ENCODE measurements at regions not wholly inside any gene's neighbourhood (a gene's known extent, or its start where the extent isn't known, plus 50 kb on each side); places are given as distances from the start of the nearest gene placed in this dataset.

DNA sequence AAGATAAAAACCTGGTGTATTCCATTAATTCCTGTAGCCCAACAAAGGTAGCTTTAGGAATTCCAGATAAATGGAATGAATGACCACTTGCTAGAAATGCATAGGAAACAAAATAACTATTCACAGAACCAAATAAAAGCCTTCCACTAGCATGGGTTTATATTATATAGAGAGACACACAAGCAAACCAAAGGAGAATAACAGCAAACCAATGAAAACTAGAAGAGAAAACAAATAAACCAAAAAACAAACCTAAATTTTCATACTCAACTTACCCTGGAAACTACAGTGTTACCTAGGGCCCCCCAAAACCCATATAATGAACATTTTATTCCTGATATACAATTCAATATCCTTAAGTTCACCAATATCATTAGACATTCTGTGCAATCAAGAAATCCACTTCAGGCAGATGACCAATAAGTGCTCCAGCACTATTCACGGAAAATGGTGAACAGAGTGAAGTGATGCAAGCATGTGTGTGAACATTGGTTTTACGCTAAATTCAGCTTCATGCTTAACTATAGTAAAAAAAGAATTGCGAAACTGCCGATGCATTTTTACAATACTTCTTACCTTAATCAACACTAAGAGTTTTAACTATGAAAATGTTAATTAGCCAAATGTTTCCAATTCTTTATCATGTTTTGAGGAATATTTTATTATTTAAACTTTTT, 1108.4 kb upstream of the TMEM132C start:
- Histone ChIP-seq H3K4me3 (ENCODE audit: extremely low read depth in 1 of 4, insufficient read depth in 2 of 4, low read depth in 3 of 4, low read length in 4 of 4) (no peak overlapping the region), H3K23ac (ENCODE audit: insufficient read length) (no peak overlapping the region), H3K9me3 (ENCODE audit: insufficient read depth in 2 of 2, low read depth in 1 of 2, low read length in 1 of 2) (0 out of 4 replicates have a peak, but pooled peaks cover 0 to 2% of the 10 kb centered on the region in 2 experiments), H3K79me1 (ENCODE audit: low read depth, low read length) (no peaks in the 10 kb centered on the region), H3K14ac (ENCODE audit: insufficient read length) (no peak overlapping the region), H2BK12ac (ENCODE audit: low read depth, low read length) (no peak overlapping the region), H3K18ac (ENCODE audit: extremely low read depth, low read length) (no peak overlapping the region), H3K4ac (replicated peaks; ENCODE audit: insufficient read length, low read depth, low read length) (no peak overlapping the region), H4K91ac (replicated peaks; ENCODE audit: insufficient read length, low read length) (no peak overlapping the region), H3K4me1 (replicated peaks in 1 of 4; ENCODE audit: control insufficient read depth in 3 of 4, insufficient read depth in 4 of 4, low read length in 3 of 4) (no peaks in the 10 kb centered on the region), H2BK120ac (replicated peaks; ENCODE audit: low read depth, low read length) (no peak overlapping the region), H3K27me3 (replicated peaks in 1 of 4; ENCODE audit: control insufficient read depth in 3 of 4, extremely low read depth in 1 of 4, insufficient read depth in 3 of 4, low read length in 3 of 4) (no peaks in the 10 kb centered on the region), H2BK5ac (ENCODE audit: low read depth, low read length) (no peak overlapping the region), H4K8ac (ENCODE audit: extremely low read depth, insufficient read depth, low read length) (no peak overlapping the region), H2BK20ac (ENCODE audit: low read length) (no peak overlapping the region), H3K56ac (replicated peaks; ENCODE audit: insufficient read length, low read depth, low read length) (no peak overlapping the region), H2BK15ac (ENCODE audit: low read length) (no peak overlapping the region), H3K79me2 (ENCODE audit: control insufficient read depth in 1 of 2, insufficient read depth in 2 of 2, low read length in 2 of 2) (no peaks in the 10 kb centered on the region), H3K36me3 (ENCODE audit: control insufficient read depth in 2 of 4, insufficient read depth in 4 of 4, low read length in 3 of 4) (no peaks in the 10 kb centered on the region), H4K5ac (ENCODE audit: insufficient read length, low read depth, low read length) (no peak overlapping the region), H3K4me2 (ENCODE audit: insufficient read depth in 1 of 2, low read depth in 2 of 2, low read length in 2 of 2) (no peak overlapping the region), H2AK5ac (ENCODE audit: low read depth, low read length) (no peak overlapping the region), H3K9ac (replicated peaks in 1 of 4; ENCODE audit: extremely low read depth in 1 of 4, low read depth in 3 of 4, low read length in 3 of 4) (no peak overlapping the region), H2AFZ (ENCODE audit: low read length) (no peak overlapping the region), H3K27ac (ENCODE audit: low read depth, low read length) (no peak overlapping the region), H3K23me2 (ENCODE audit: low read depth, low read length) (no peaks in the 10 kb centered on the region; the same call in 1 of the 2 replicates), H4K20me1 (replicated peaks in 1 of 2; ENCODE audit: control insufficient read depth in 1 of 2, insufficient read depth in 2 of 2, low read length in 2 of 2) (no peaks in the 10 kb centered on the region)
- WGBS, 2 experiments (ENCODE audit: extremely low coverage in 1 of 2, insufficient coverage in 1 of 2, insufficient read length in 1 of 2, insufficient replicate concordance in 2 of 2, low coverage in 1 of 2, low lambda C conversion rate in 2 of 2, missing lambda C conversion rate in 1 of 2), result 96% methylated on average over 4 of the region's 4 CpGs; no CpG with 5 or more reads in 1 of the 2 experiments
- FAIRE-seq (no peak), DNase-seq (ENCODE audit: low read depth in 1 of 2, low spot score in 2 of 2) (no peak)
- ChIA-PET CTCF (ENCODE audit: partially characterized antibody) (no interaction called here), POLR2A (ENCODE audit: partially characterized antibody) (no interaction called here)
